ENCODE measurements at regions not wholly inside any gene's neighbourhood (a gene's known extent, or its start where the extent isn't known, plus 50 kb on each side); places are given as distances from the start of the nearest gene placed in this dataset.

DNA sequence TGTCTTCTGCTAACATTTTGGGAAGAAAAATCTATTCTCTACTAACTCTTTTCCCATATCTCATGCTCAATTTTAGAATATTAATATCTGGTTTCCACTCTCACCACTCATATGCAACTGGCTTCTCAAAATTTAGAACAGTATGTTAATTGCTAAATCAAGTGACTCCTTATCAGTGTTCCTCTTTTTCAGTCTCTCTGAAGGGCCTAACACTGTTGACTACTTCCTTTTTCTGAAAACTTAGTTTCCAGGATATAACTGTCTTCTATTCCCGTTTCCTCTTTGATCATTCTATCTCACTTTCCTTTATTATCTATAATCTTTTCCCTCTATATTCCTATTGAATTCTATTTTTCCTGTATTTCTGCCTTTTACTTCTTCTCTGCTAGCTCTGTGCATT is 1717.2 kb upstream of the C9orf72 start:
- no peak for TF ChIP-seq EZH2phosphoT487 (IDR thresholded peaks at IDR 0.05; ENCODE audit: borderline replicate concordance, low read length)
- TF ChIP-seq, protein P1, sequence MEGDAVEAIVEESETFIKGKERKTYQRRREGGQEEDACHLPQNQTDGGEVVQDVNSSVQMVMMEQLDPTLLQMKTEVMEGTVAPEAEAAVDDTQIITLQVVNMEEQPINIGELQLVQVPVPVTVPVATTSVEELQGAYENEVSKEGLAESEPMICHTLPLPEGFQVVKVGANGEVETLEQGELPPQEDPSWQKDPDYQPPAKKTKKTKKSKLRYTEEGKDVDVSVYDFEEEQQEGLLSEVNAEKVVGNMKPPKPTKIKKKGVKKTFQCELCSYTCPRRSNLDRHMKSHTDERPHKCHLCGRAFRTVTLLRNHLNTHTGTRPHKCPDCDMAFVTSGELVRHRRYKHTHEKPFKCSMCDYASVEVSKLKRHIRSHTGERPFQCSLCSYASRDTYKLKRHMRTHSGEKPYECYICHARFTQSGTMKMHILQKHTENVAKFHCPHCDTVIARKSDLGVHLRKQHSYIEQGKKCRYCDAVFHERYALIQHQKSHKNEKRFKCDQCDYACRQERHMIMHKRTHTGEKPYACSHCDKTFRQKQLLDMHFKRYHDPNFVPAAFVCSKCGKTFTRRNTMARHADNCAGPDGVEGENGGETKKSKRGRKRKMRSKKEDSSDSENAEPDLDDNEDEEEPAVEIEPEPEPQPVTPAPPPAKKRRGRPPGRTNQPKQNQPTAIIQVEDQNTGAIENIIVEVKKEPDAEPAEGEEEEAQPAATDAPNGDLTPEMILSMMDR (IDR thresholded peaks at IDR 0.05; ENCODE audit: low read depth, low read length, poor library complexity, severe bottlenecking): no peak
- Histone ChIP-seq H3K9me2 (replicated peaks; ENCODE audit: control insufficient read depth, low read length) (no peaks in the 10 kb centered on the region), H3F3A (ENCODE audit: control insufficient read depth, insufficient read depth) (no peaks in the 10 kb centered on the region), H3K9me3 (ENCODE audit: control insufficient read depth, insufficient read depth, low read length) (no peaks in the 10 kb centered on the region), H3K79me2 (ENCODE audit: control insufficient read depth, low read length) (no peaks in the 10 kb centered on the region), H3K4me3 (ENCODE audit: low read length) (no peak overlapping the region), H3K27me3 (ENCODE audit: control insufficient read depth, low read length) (no peaks in the 10 kb centered on the region), H3K4me2 (ENCODE audit: low read length) (no peak overlapping the region), H3K27ac (ENCODE audit: low read depth, low read length) (no peak overlapping the region), H3K36me3 (ENCODE audit: control insufficient read depth, low read length) (no peaks in the 10 kb centered on the region), H4K20me1 (ENCODE audit: control insufficient read depth, insufficient read depth, low read depth, low read length) (no peaks in the 10 kb centered on the region), H3K4me1 (ENCODE audit: control insufficient read depth, low read length) (peaks cover 6% of the 10 kb centered on the region; the same call in 1 of the 2 replicates)

GRCh38 chr9:29297592-29297991 is 1724.3 kb upstream of the C9orf72 start:
- Histone ChIP-seq H3K9me2 (replicated peaks; ENCODE audit: control insufficient read depth, low read length) (no peaks in the 10 kb centered on the region; the same call in 1 of the 2 replicates), H4K20me1 (ENCODE audit: control insufficient read depth, insufficient read depth, low read depth, low read length) (no peaks in the 10 kb centered on the region), H3K36me3 (ENCODE audit: control insufficient read depth, low read length) (no peaks in the 10 kb centered on the region), H3K27me3 (ENCODE audit: control insufficient read depth, low read length) (no peaks in the 10 kb centered on the region), H3F3A (ENCODE audit: control insufficient read depth, insufficient read depth) (no peaks in the 10 kb centered on the region), H3K4me2 (ENCODE audit: low read length) (no peak overlapping the region), H3K27ac (ENCODE audit: low read depth, low read length) (no peak overlapping the region), H3K4me1 (ENCODE audit: control insufficient read depth, low read length) (no peaks in the 10 kb centered on the region), H3K9me3 (ENCODE audit: control insufficient read depth, insufficient read depth, low read length) (no peaks in the 10 kb centered on the region), H3K4me3 (ENCODE audit: low read length) (no peak overlapping the region), H3K79me2 (ENCODE audit: control insufficient read depth, low read length) (no peaks in the 10 kb centered on the region)
- TF ChIP-seq, protein P1 (IDR thresholded peaks at IDR 0.05; ENCODE audit: low read depth, low read length, poor library complexity, severe bottlenecking): no peak
- TF ChIP-seq EZH2phosphoT487 (IDR thresholded peaks at IDR 0.05; ENCODE audit: borderline replicate concordance, low read length): no peak

GRCh38 chr9:29311221-29311620 is 1737.9 kb upstream of the C9orf72 start:
- Histone ChIP-seq H3K9me3 (ENCODE audit: control insufficient read depth, insufficient read depth, low read length) (no peaks in the 10 kb centered on the region), H4K20me1 (ENCODE audit: control insufficient read depth, insufficient read depth, low read depth, low read length) (no peaks in the 10 kb centered on the region), H3F3A (ENCODE audit: control insufficient read depth, insufficient read depth) (no peaks in the 10 kb centered on the region), H3K27ac (ENCODE audit: low read depth, low read length) (no peak overlapping the region), H3K36me3 (ENCODE audit: control insufficient read depth, low read length) (no peaks in the 10 kb centered on the region), H3K9me2 (replicated peaks; ENCODE audit: control insufficient read depth, low read length) (no peaks in the 10 kb centered on the region), H3K27me3 (ENCODE audit: control insufficient read depth, low read length) (no peaks in the 10 kb centered on the region), H3K4me1 (ENCODE audit: control insufficient read depth, low read length) (no peaks in the 10 kb centered on the region), H3K4me2 (ENCODE audit: low read length) (no peak overlapping the region), H3K4me3 (ENCODE audit: low read length) (no peak overlapping the region), H3K79me2 (ENCODE audit: control insufficient read depth, low read length) (no peaks in the 10 kb centered on the region)
- TF ChIP-seq, protein P1 (IDR thresholded peaks at IDR 0.05; ENCODE audit: low read depth, low read length, poor library complexity, severe bottlenecking): no peak

GRCh38 chr9:29312327-29312726 is 1739.0 kb upstream of the C9orf72 start:
- no peaks in the 10 kb centered on the region for H3F3A ChIP-seq (ENCODE audit: control insufficient read depth, insufficient read depth)
- no peaks in the 10 kb centered on the region for H3K9me3 ChIP-seq (ENCODE audit: control insufficient read depth, insufficient read depth, low read length)
- H3K4me2 ChIP-seq (ENCODE audit: low read length): no peak overlapping the region
- H3K4me1 ChIP-seq (ENCODE audit: control insufficient read depth, low read length): no peaks in the 10 kb centered on the region
- TF ChIP-seq, protein P1 (IDR thresholded peaks at IDR 0.05; ENCODE audit: low read depth, low read length, poor library complexity, severe bottlenecking): no peak
- TF ChIP-seq EZH2phosphoT487 (IDR thresholded peaks at IDR 0.05; ENCODE audit: borderline replicate concordance, low read length): no peak
- no peak overlapping the region for H3K4me3 ChIP-seq (ENCODE audit: low read length)
- no peaks in the 10 kb centered on the region for H4K20me1 ChIP-seq (ENCODE audit: control insufficient read depth, insufficient read depth, low read depth, low read length)
- H3K9me2 ChIP-seq (replicated peaks; ENCODE audit: control insufficient read depth, low read length): no peaks in the 10 kb centered on the region
- no peaks in the 10 kb centered on the region for H3K27me3 ChIP-seq (ENCODE audit: control insufficient read depth, low read length)
- H3K27ac ChIP-seq (ENCODE audit: low read depth, low read length): no peak overlapping the region
- no peaks in the 10 kb centered on the region for H3K79me2 ChIP-seq (ENCODE audit: control insufficient read depth, low read length)
- H3K36me3 ChIP-seq (ENCODE audit: control insufficient read depth, low read length): no peaks in the 10 kb centered on the region

Data from DOHH2 (cell line).